ENCODE measurements at regions not wholly inside any gene's neighbourhood (a gene's known extent, or its start where the extent isn't known, plus 50 kb on each side); places are given as distances from the start of the nearest gene placed in this dataset.

DNA sequence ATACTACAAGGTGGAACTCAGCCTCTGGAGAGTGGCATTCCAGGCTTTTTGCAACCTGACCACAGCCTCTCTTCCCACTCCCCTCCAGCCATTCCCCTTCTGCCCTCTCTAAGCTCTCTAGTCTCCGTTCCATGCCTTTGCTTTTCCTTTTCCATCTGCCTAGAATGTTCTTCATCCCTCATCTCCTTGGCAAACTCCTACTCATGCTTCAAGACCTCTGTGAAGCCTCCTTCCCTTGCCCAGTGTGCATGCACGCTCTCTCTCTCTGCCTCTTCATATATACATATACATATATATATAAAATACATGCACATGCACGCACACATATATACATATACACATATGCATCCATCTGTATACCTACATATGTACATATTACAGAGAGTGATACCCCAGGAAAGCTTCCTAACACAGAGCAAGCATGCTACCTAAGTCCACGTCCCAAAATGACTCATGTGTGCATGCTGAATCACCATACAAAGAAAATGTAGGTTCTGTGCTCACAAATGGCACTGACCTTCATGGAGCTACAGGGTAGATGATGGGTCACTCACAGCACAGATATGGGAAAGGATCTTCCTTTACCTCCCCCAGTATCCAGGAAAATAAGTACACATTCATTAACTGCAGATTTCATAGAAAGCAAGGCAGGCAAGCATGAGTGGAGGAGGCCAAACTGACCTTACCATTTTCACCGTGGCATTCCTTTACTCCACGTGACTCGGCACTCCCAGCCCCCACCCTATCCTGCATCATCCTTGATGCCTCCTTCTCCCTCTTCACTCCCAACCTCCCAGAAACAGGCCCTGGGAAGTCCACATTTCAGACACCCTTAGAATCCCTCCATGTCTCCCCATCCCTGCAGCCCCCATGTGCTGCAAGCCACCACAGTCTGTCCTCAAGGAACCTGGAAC lies 238.4 kb upstream of the ZMIZ1 start:
- Histone ChIP-seq H3K9me2 (ENCODE audit: insufficient read depth) (no peaks in the 10 kb centered on the region), H3K36me3 (ENCODE audit: low read depth) (no peaks in the 10 kb centered on the region), H3K79me2 (ENCODE audit: low read depth) (no peaks in the 10 kb centered on the region), H4K20me1 (ENCODE audit: insufficient read depth) (no peaks in the 10 kb centered on the region), H3K4me3 (no peak overlapping the region), H3K27ac (no peak overlapping the region), H3K9me3 (ENCODE audit: insufficient read depth, low read depth) (peaks cover 4% of the 10 kb centered on the region; the same call in 1 of the 2 replicates), H3K27me3 (ENCODE audit: insufficient read depth, low read depth) (no peaks in the 10 kb centered on the region), H2AFZ (no peak overlapping the region), H3K4me1 (replicated peaks; ENCODE audit: insufficient read depth) (peaks cover 6% of the 10 kb centered on the region; the same call in 1 of the 2 replicates), H3F3A (ENCODE audit: insufficient read depth, low read depth) (no peaks in the 10 kb centered on the region), H3K4me2 (no peak overlapping the region)
- DNase-seq = no peak
- ChIA-PET POLR2A (ENCODE audit: unreplicated experiment) (no interaction called here), CTCF (no interaction called here)
- TF ChIP-seq EZH2 (IDR thresholded peaks at IDR 0.05; ENCODE audit: low read depth) = no peak
- TF ChIP-seq, protein P1, sequence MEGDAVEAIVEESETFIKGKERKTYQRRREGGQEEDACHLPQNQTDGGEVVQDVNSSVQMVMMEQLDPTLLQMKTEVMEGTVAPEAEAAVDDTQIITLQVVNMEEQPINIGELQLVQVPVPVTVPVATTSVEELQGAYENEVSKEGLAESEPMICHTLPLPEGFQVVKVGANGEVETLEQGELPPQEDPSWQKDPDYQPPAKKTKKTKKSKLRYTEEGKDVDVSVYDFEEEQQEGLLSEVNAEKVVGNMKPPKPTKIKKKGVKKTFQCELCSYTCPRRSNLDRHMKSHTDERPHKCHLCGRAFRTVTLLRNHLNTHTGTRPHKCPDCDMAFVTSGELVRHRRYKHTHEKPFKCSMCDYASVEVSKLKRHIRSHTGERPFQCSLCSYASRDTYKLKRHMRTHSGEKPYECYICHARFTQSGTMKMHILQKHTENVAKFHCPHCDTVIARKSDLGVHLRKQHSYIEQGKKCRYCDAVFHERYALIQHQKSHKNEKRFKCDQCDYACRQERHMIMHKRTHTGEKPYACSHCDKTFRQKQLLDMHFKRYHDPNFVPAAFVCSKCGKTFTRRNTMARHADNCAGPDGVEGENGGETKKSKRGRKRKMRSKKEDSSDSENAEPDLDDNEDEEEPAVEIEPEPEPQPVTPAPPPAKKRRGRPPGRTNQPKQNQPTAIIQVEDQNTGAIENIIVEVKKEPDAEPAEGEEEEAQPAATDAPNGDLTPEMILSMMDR (conservative IDR thresholded peaks at IDR 0.05) = no peak
- BruUV-seq (replicated peaks) = no TSS peak
- intact Hi-C loops (cut with micrococcal nuclease; ENCODE audit: unreplicated experiment) = no loop called here

DNA sequence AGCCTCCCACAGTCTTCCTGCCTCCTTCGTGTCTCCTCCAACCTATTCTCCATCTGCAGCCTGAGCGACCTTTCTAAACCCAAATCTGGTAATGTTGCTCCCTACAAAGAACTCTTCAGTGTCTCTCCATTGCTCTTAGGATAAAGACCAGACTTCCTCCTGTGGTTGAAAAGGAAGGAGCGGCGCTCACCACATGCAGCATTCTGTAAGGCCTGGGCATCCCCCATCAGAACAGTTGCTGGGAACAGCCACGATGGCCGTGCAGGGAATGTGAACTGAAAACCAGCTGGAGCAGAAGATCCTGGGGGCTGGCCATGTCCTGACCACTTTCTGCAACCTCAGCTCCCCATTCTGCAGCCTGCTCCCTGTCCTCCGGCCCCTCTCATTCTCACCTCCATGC lies 237.8 kb upstream of the ZMIZ1 start:
- Histone ChIP-seq H3K4me2 (no peak overlapping the region), H3K9me3 (ENCODE audit: insufficient read depth, low read depth) (peaks cover 4% of the 10 kb centered on the region; the same call in 1 of the 2 replicates), H3K4me1 (replicated peaks; ENCODE audit: insufficient read depth) (peaks cover 6% of the 10 kb centered on the region; the same call in 1 of the 2 replicates), H3K27me3 (ENCODE audit: insufficient read depth, low read depth) (no peaks in the 10 kb centered on the region), H3K27ac (no peak overlapping the region), H3K79me2 (ENCODE audit: low read depth) (no peaks in the 10 kb centered on the region), H3K4me3 (no peak overlapping the region), H4K20me1 (ENCODE audit: insufficient read depth) (no peaks in the 10 kb centered on the region), H2AFZ (no peak overlapping the region), H3K9me2 (ENCODE audit: insufficient read depth) (no peaks in the 10 kb centered on the region), H3F3A (ENCODE audit: insufficient read depth, low read depth) (no peaks in the 10 kb centered on the region), H3K36me3 (ENCODE audit: low read depth) (no peaks in the 10 kb centered on the region)
- intact Hi-C loops (cut with micrococcal nuclease; ENCODE audit: unreplicated experiment) = no loop called here
- no TSS peak for BruUV-seq (replicated peaks)
- CTCF ChIA-PET = no interaction called here
- POLR2A ChIA-PET (ENCODE audit: unreplicated experiment) = no interaction called here
- DNase-seq = no peak
- TF ChIP-seq, protein P1 (conservative IDR thresholded peaks at IDR 0.05) = no peak
- no peak for TF ChIP-seq EZH2 (IDR thresholded peaks at IDR 0.05; ENCODE audit: low read depth)

DNA sequence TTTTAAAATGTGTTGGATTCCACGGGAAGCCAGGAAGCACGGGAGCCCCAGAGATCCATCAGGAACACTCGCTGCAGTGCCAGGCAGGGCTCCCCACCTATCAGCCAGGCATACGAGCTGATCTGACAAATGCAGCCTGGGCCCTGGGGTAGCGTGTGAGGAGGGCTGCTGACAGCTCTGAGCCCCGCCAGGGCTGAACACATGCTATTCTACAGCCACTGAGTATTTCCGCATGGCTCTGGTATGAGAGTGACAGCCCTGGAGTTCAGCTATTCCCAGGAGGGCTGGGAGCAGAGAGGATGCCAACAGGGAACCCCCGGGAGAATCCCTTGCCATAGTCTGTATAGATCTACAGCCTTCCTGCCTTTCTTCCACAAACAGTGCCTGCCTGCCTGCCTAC lies 237.3 kb upstream of the ZMIZ1 start:
- no TSS peak for BruUV-seq (replicated peaks)
- Histone ChIP-seq H3K4me1 (replicated peaks; ENCODE audit: insufficient read depth) (peaks cover 6% of the 10 kb centered on the region; the same call in 1 of the 2 replicates), H3K27me3 (ENCODE audit: insufficient read depth, low read depth) (no peaks in the 10 kb centered on the region), H3K4me2 (no peak overlapping the region), H3K9me2 (ENCODE audit: insufficient read depth) (no peaks in the 10 kb centered on the region), H2AFZ (no peak overlapping the region), H3F3A (ENCODE audit: insufficient read depth, low read depth) (no peaks in the 10 kb centered on the region), H4K20me1 (ENCODE audit: insufficient read depth) (no peaks in the 10 kb centered on the region), H3K27ac (no peak overlapping the region), H3K79me2 (ENCODE audit: low read depth) (no peaks in the 10 kb centered on the region), H3K4me3 (no peak overlapping the region), H3K36me3 (ENCODE audit: low read depth) (no peaks in the 10 kb centered on the region), H3K9me3 (ENCODE audit: insufficient read depth, low read depth) (peaks cover 4% of the 10 kb centered on the region; the same call in 1 of the 2 replicates)
- DNase-seq = no peak
- POLR2A ChIA-PET (ENCODE audit: unreplicated experiment) = no interaction called here
- TF ChIP-seq, protein P1 (conservative IDR thresholded peaks at IDR 0.05) = no peak
- TF ChIP-seq EZH2 (IDR thresholded peaks at IDR 0.05; ENCODE audit: low read depth) = no peak
- CTCF ChIA-PET = no interaction called here
- intact Hi-C loops (cut with micrococcal nuclease; ENCODE audit: unreplicated experiment) = no loop called here

Data from PC-9 (cell line).